Liver (tissue), 8 donors: ENCODE measurements at regions not wholly inside any gene's neighbourhood (a gene's known extent, or its start where the extent isn't known, plus 50 kb on each side); places are given as distances from the start of the nearest gene placed in this dataset.

ENCODE experiments used
- DNase-seq: peaks from one replicate; pipeline ENCODE4 v3.0.0-alpha.2; 2017; ENCODE audit warnings: low spot score
- H3K27ac ChIP-seq, 2 donors: one replicate each; pipeline ENCODE4 v1.7.0; 2013; ENCODE audit warnings: inconsistent platforms in 2 of 2, low read length in 2 of 2, control low read depth in 1 of 2, low read depth in 1 of 2, mild to moderate bottlenecking in 1 of 2
- H3K27me3 ChIP-seq, 4 donors: one replicate each; pipeline versions ENCODE4 v1.6.1 to v1.7.0; 2013; ENCODE audit warnings: low read length in 3 of 4, inconsistent platforms in 1 of 4, mild to moderate bottlenecking in 1 of 4, moderate library complexity in 1 of 4; ENCODE audit not compliant: control insufficient read depth in 4 of 4, insufficient read depth in 4 of 4
- H3K36me3 ChIP-seq, 4 donors: one replicate each; pipeline versions ENCODE4 v1.6.1 to v1.7.0; 2013; ENCODE audit warnings: low read length in 3 of 4, mild to moderate bottlenecking in 3 of 4, low read depth in 1 of 4, moderate library complexity in 1 of 4; ENCODE audit not compliant: control insufficient read depth in 4 of 4, insufficient read depth in 3 of 4
- H3K4me1 ChIP-seq, 4 donors: one replicate each; pipeline versions ENCODE4 v1.6.1 to v1.7.0; 2013; ENCODE audit warnings: low read length in 3 of 4, mild to moderate bottlenecking in 3 of 4, moderate library complexity in 1 of 4; ENCODE audit not compliant: control insufficient read depth in 4 of 4, insufficient read depth in 4 of 4
- H3K4me3 ChIP-seq, 3 donors: one replicate each; pipeline versions ENCODE4 v1.6.1 to v1.7.0; 2013; ENCODE audit warnings: low read length in 3 of 3, control low read depth in 1 of 3, low read depth in 1 of 3, mild to moderate bottlenecking in 1 of 3
- H3K9ac ChIP-seq, 2 donors: one replicate each; pipeline ENCODE4 v1.7.0; 2013; ENCODE audit warnings: low read length in 2 of 2, mild to moderate bottlenecking in 2 of 2, moderate library complexity in 2 of 2, control low read depth in 1 of 2, low read depth in 1 of 2
- H3K9me3 ChIP-seq, 4 donors: one replicate each; pipeline versions ENCODE4 v1.6.1 to v1.7.0; 2013; ENCODE audit warnings: low read length in 3 of 4; ENCODE audit not compliant: control insufficient read depth in 4 of 4
- EGR1 ChIP-seq, 2 donors: IDR thresholded peaks; 2 replicates each; pipeline ENCODE4 v1.6.1; 2016 to 2018; ENCODE audit warnings: antibody characterized with exemption in 2 of 2, low read depth in 2 of 2
- FOXA1 ChIP-seq: IDR thresholded peaks from 2 replicates; pipeline ENCODE4 v1.6.1; 2016; ENCODE audit warnings: antibody characterized with exemption
- FOXA2 ChIP-seq: IDR thresholded peaks from 2 replicates; pipeline ENCODE4 v1.6.1; 2016; ENCODE audit warnings: antibody characterized with exemption
- HNF4A ChIP-seq, 2 donors: conservative IDR thresholded peaks; 2 replicates each; pipeline ENCODE4 v1.6.1; 2016; ENCODE audit warnings: antibody characterized with exemption in 2 of 2, mild to moderate bottlenecking in 2 of 2
- HNF4G ChIP-seq: IDR thresholded peaks from 2 replicates; pipeline ENCODE4 v1.6.1; 2016; ENCODE audit warnings: antibody characterized with exemption
- JUND ChIP-seq, 2 donors: IDR thresholded peaks; 2 replicates each; pipeline ENCODE4 v1.6.1; 2016; ENCODE audit warnings: antibody characterized with exemption in 2 of 2
- NR2F2 ChIP-seq: IDR thresholded peaks from 2 replicates; pipeline ENCODE4 v1.6.1; 2016; ENCODE audit warnings: antibody characterized with exemption
- RAD21 ChIP-seq, 2 donors: IDR thresholded peaks; 2 replicates each; pipeline ENCODE4 v1.6.1; 2016; ENCODE audit warnings: antibody characterized with exemption in 2 of 2, mild to moderate bottlenecking in 2 of 2
- SP1 ChIP-seq: IDR thresholded peaks from 2 replicates; pipeline ENCODE4 v1.6.1; 2018; ENCODE audit warnings: antibody characterized with exemption, mild to moderate bottlenecking
- TAF1 ChIP-seq: conservative IDR thresholded peaks from 2 replicates; pipeline ENCODE4 v1.6.1; 2016; ENCODE audit warnings: antibody characterized with exemption, mild to moderate bottlenecking
- YY1 ChIP-seq: IDR thresholded peaks from 2 replicates; pipeline ENCODE4 v1.6.1; 2016; ENCODE audit warnings: antibody characterized with exemption, mild to moderate bottlenecking
- WGBS: extraction: QIAGEN DNeasy Blood & Tissue Kit; methylation state at CpG from one replicate; pipeline ENCODE4 v1.1.7; 2013; 5-methylcytosine and 5-hydroxymethylcytosine counted together
- TF ChIP-seq, protein P1 (sequence below): IDR thresholded peaks from 2 replicates; pipeline ENCODE4 v1.6.1; 2016; ENCODE audit warnings: antibody characterized with exemption
- TF ChIP-seq, protein P2 (sequence below): IDR thresholded peaks from 2 replicates; pipeline ENCODE4 v1.6.1; 2016; ENCODE audit warnings: antibody characterized with exemption
- TF ChIP-seq, protein P3 (sequence below): IDR thresholded peaks from 2 replicates; pipeline ENCODE4 v1.6.1; 2016; ENCODE audit warnings: antibody characterized with exemption
- TF ChIP-seq, protein P4 (sequence below): fragments of 150-350 bp; IDR thresholded peaks from 2 replicates; pipeline ENCODE4 v1.5.1; 2017; ENCODE audit warnings: improper control_type of control experiment, low read depth, low read length; ENCODE audit not compliant: missing input control
- donor health status: healthy.
- donor health status: healthy.
- donor health status: healthy.
- donor health status: healthy.
- donor health status: healthy.

DNA sequence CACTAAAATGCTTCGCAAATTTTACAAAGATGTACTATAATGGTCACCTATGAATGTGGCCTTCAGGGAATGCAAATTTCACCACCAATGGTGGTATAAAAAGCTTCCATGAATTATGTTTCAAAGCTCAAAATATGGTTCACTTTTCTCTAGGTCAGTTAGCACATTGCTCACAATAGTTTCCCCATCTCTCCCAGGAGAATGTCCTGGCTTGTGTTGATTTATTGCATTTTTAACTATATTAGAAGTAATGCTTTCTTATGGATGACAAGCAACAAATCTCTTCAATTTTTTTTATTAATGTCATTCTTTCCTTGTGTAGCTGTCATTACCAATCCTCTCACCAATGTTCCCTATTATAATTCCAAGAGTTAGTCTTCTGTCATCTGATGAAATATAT, 621.2 kb downstream of the TBC1D4 start:
- DNase-seq = no peak
- no peak overlapping the region for H3K9ac ChIP-seq
- no peaks in the 10 kb centered on the region for H3K36me3 ChIP-seq
- TF ChIP-seq, protein P1, sequence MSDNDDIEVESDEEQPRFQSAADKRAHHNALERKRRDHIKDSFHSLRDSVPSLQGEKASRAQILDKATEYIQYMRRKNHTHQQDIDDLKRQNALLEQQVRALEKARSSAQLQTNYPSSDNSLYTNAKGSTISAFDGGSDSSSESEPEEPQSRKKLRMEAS = no peak
- H3K4me3 ChIP-seq = no peak overlapping the region
- WGBS = 86% methylated on average over 1 of the region's 1 CpG
- no peaks in the 10 kb centered on the region for H3K9me3 ChIP-seq
- H3K4me1 ChIP-seq = no peaks in the 10 kb centered on the region
- no peak overlapping the region for H3K27ac ChIP-seq
- peaks cover 0 to 2% (median 0%) of the 10 kb centered on the region in 4 donors for H3K27me3 ChIP-seq

DNA sequence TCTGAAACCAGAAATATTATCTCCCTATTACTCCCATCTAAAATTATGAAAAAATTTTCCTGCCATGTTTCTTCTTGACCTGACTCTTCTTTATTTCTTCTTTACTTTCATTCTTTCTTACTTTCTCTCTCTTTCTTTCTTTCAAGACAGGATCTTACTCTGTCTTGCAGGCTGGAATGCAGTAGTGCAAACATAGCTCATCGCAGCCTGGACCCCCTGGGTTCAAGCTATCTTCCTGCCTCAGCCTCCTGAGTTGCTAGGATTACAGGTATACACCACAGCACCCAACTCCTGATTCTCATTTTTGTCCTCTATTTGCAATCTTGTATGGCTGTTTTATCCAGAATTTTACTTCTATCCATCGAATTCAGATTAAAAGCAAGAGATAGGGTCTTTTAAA, 631.1 kb downstream of the TBC1D4 start:
- TF ChIP-seq HNF4A (conservative IDR thresholded peaks at IDR 0.05) = no peak
- no peak for TF ChIP-seq JUND (IDR thresholded peaks at IDR 0.05)
- no peak for TF ChIP-seq RAD21 (IDR thresholded peaks at IDR 0.05)
- no peak for TF ChIP-seq FOXA2
- no peak for TF ChIP-seq HNF4G
- TF ChIP-seq NR2F2 = no peak
- no peak for TF ChIP-seq YY1
- TF ChIP-seq FOXA1 = no peak
- TF ChIP-seq, protein P2, sequence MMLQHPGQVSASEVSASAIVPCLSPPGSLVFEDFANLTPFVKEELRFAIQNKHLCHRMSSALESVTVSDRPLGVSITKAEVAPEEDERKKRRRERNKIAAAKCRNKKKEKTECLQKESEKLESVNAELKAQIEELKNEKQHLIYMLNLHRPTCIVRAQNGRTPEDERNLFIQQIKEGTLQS = no peak
- TF ChIP-seq, protein P3, sequence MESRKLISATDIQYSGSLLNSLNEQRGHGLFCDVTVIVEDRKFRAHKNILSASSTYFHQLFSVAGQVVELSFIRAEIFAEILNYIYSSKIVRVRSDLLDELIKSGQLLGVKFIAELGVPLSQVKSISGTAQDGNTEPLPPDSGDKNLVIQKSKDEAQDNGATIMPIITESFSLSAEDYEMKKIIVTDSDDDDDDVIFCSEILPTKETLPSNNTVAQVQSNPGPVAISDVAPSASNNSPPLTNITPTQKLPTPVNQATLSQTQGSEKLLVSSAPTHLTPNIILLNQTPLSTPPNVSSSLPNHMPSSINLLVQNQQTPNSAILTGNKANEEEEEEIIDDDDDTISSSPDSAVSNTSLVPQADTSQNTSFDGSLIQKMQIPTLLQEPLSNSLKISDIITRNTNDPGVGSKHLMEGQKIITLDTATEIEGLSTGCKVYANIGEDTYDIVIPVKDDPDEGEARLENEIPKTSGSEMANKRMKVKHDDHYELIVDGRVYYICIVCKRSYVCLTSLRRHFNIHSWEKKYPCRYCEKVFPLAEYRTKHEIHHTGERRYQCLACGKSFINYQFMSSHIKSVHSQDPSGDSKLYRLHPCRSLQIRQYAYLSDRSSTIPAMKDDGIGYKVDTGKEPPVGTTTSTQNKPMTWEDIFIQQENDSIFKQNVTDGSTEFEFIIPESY = no peak
- TF ChIP-seq SP1 = no peak
- TF ChIP-seq, protein P4, sequence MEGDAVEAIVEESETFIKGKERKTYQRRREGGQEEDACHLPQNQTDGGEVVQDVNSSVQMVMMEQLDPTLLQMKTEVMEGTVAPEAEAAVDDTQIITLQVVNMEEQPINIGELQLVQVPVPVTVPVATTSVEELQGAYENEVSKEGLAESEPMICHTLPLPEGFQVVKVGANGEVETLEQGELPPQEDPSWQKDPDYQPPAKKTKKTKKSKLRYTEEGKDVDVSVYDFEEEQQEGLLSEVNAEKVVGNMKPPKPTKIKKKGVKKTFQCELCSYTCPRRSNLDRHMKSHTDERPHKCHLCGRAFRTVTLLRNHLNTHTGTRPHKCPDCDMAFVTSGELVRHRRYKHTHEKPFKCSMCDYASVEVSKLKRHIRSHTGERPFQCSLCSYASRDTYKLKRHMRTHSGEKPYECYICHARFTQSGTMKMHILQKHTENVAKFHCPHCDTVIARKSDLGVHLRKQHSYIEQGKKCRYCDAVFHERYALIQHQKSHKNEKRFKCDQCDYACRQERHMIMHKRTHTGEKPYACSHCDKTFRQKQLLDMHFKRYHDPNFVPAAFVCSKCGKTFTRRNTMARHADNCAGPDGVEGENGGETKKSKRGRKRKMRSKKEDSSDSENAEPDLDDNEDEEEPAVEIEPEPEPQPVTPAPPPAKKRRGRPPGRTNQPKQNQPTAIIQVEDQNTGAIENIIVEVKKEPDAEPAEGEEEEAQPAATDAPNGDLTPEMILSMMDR = no peak
- Histone ChIP-seq H3K4me3 (no peak overlapping the region), H3K9me3 (peaks cover 3 to 5% (median 4%) of the 10 kb centered on the region in 4 donors), H3K4me1 (no peaks in the 10 kb centered on the region), H3K27ac (no peak overlapping the region), H3K27me3 (no peaks in the 10 kb centered on the region), H3K9ac (no peak overlapping the region), H3K36me3 (no peaks in the 10 kb centered on the region)
- 42% methylated on average over 2 of the region's 2 CpGs for WGBS
- DNase-seq = no peak

DNA sequence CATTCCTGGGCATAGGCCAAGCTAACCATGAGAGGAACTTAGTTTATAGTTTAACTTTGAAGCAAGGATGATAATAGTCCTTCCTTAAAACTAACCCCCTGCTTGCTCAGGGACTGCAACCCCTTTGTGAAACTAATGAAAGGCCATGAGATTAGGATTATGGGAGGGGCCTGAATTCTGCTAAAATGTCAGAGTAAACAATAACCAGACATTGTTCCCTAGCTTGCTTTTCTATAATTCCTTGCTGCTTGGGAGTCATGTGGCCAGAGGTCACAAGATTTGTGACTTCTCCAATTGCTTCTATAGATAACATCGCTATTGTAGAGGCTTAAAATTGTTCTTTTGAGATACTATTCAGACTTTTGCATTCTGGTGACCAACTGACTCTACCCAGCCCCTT, 634.0 kb downstream of the TBC1D4 start:
- peaks cover 3 to 5% (median 4%) of the 10 kb centered on the region in 4 donors for H3K9me3 ChIP-seq
- no peak overlapping the region for H3K9ac ChIP-seq
- H3K27me3 ChIP-seq = no peaks in the 10 kb centered on the region
- no peak overlapping the region for H3K4me3 ChIP-seq
- no peak overlapping the region for H3K27ac ChIP-seq
- no peaks in the 10 kb centered on the region for H3K36me3 ChIP-seq
- TF ChIP-seq, protein P4 = no peak
- no peak for TF ChIP-seq HNF4G
- TF ChIP-seq, protein P2 = no peak
- no peak for TF ChIP-seq TAF1
- TF ChIP-seq EGR1 (IDR thresholded peaks at IDR 0.05; ENCODE audit: low read depth in 2 of 2) = no peak
- TF ChIP-seq RAD21 (IDR thresholded peaks at IDR 0.05) = no peak
- no peak for TF ChIP-seq YY1
- TF ChIP-seq, protein P1 = no peak
- no peak for TF ChIP-seq NR2F2
- DNase-seq = no peak
- H3K4me1 ChIP-seq = no peaks in the 10 kb centered on the region
- 71% methylated on average over 1 of the region's 1 CpG for WGBS
